AG20443 (cell line): ENCODE measurements at regions not wholly inside any gene's neighbourhood (a gene's known extent, or its start where the extent isn't known, plus 50 kb on each side); places are given as distances from the start of the nearest gene placed in this dataset.
A peak's percentile ranks its signal among the peaks of the same experiment; 100 is the strongest.
"Not testable (repeated sequence)": the region's sequence is repeated elsewhere in the genome, so short reads cannot be mapped to it uniquely, and the experiment has no call there.

Experiments
- DNase-seq: peaks from one replicate; pipeline ENCODE4 v3.0.0; 2012; ENCODE audit warnings: low spot score, mixed read lengths

DNA sequence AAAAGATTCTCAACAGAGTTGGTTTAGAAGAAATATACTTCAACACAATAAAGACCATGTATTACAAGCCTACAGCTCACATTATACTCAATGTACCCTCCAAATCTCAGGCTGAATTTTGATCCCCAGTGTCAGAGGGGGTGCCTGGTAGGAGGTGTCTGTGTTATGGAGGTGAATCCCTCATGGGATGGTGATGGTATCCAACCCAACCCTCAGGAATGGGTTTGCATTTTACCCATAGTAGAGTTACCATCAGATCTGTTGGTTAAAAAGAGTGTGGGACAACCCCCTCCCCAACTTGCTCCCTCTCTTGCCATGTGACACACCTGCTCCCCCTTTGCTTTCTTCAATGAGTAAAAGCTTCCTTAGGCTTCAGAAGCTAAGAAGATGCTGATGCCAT is 205.5 kb downstream of the POTEM start:
- not testable (repeated sequence) for DNase-seq

DNA sequence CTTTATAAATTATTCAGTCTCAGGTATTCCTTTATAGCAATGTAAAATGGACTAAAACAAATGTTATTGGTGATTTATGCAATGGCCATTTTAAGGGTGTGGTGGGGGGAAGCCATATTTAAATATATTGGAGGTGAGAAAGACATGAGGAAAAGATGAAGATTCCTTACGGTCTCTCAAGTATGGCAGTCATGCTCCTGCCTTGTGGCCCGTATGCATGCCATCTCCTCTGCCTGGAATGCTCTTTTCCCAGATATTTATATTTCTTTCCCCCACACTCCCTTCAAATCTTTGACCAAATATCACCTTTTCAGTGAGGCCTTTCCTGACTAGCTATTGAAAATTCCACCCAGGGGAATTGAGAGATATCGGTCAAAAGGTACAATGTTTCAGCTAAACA is 206.0 kb downstream of the POTEM start:
- not testable (repeated sequence) for DNase-seq

DNA sequence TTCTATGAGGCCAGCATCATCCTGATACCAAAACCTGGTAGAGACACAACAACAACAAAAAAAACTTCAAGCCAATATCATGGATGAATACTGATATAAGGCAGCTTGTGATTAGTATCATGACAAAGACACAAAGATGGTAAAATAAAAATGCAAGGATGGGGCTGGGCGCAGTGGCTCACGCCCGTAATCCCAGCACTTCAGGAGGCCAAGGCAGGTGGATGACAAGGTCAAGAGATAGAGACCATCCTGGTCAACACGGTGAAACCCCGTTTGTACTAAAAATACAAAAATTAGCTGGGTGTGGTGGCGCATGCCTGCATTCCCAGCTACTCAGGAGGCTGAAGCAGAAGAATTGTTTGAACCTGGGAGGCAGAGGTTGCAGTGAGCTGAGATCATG is 210.2 kb downstream of the POTEM start:
- DNase-seq: not testable (repeated sequence)

DNA sequence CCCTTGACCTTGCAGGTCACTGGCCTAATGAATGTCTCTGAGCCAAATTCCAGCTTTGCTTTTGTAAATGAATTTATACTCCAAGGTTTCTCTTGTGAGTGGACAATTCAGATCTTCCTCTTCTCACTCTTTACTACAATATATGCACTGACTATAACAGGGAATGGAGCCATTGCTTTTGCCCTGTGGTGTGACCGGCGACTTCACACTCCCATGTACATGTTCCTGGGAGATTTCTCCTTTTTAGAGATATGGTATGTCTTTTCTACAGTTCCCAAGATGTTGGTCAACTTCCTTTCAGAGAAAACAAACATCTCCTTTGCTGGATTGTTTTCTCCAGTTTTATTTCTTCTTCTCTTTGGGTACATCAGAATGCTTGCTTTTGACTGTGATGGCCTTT is 213.1 kb downstream of the POTEM start:
- not testable (repeated sequence) for DNase-seq

DNA sequence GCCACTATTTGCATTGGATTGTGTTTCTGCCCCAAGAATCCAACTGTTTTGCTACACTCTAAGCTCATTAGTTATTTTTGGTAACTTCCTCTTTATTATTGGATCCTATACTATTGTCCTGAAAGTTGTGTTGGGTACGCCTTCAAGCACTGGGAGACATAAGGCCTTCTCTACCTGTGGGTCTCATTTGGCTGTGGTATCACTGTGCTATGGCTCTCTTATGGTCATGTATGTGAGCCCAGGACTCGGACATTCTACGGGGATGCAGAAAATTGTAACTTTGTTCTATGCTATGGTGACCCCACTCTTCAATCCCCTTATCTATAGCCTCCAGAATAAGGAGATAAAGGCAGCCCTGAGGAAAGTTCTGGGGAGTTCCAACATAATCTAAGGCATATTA is 213.6 kb downstream of the POTEM start:
- DNase-seq: peak; percentile 2

DNA sequence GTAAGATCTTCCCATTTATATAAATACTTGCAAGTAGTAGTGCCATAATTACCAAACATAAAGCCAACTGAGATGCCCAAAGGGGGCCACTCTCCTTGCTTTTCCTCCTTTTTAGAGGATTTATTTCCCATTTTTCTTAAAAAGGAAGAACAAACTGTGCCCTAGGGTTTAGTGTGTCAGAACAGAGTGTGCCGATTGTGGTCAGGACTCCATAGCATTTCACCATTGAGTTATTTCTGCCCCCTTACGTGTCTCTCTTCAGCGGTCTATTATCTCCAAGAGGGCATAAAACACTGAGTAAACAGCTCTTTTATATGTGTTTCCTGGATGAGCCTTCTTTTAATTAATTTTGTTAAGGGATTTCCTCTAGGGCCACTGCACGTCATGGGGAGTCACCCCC is 227.9 kb downstream of the POTEM start:
- not testable (repeated sequence) for DNase-seq

DNA sequence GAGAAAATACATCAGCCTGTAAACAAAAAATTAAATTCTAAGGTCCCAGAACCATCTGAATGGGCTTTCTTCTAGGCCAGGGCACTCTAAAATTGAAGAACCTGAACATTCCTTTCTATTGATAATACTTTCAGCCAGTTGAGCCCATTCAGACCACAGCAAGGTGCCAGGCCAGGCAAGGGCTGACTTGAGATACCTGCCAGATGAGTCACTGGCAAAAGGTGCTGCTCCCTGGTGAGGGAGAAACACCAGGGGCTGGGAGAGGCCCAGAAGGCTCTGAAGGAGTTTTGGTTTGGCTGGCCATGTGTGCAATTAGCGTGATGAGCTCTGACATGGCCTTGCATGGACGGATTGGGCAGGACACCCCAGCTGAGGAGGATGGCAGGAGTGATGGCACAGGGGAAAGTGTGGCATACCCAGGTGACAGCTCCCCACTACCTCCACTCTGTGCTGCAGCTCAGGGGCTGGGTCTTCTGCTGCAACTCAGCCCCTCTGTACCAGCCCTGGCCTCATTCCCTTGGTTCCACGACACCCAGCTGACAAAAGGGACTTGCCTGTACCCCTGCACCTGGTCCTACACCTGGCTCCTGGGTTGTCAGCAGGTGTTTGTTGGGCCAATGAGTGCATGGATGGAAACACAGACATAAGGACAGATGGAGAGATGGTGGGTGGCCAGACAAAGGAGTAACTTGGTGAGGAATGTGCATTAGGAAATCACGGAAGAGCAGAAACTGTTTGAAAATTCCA is 230.4 kb downstream of the POTEM start:
- DNase-seq: not testable (repeated sequence)

DNA sequence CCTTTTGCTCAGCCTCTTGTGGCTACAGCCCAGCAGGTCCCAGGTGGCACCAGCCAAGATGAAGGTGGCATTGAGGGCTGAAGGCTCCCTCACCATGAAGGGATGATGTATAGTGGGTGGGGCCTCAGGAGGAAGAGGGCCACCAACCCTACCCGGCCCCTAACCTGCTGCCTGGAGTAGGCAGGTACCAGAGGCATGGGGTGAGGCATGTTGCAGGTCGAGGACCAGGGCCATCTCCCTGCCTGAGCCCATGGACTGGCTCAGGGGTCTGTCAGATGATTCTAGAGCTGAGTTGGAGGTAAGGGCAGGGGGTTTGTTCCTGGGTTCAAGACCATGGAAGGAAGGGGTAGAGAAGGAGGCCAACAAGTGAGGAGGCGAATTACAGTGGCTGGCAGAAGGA is 231.1 kb downstream of the POTEM start:
- not testable (repeated sequence) for DNase-seq

DNA sequence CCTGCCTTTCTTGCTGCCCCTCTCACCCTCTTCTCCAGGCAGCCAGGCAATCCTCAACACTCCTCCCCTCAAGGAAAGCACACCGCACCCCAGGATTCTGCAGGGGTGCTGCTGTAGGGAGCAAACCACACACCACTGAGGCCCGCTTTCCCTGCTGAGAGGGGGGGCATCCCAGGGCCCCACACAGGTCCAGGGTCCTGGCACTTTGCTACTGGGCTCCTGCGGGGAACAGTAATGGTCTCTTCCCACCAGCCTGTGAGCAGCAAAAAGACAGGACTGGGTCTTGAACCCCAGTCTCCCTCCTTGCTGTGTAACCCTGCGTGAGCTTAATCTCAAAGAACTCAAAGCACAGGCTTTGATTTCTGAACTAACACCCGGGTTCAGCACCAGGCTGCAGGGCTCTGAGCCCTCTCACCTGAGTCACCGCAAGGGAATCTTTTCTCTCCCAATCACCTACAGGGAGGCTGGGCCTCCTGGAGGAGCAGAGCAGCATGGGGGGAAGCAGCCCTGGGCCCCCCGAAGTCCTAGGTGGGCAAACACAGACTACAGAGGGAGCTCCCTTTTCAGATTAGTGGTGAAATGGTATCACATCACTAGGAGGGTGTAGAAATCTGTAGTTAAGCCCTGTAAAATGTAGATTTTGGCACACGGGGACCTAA is 232.6 kb downstream of the POTEG start:
- DNase-seq: not testable (repeated sequence)

DNA sequence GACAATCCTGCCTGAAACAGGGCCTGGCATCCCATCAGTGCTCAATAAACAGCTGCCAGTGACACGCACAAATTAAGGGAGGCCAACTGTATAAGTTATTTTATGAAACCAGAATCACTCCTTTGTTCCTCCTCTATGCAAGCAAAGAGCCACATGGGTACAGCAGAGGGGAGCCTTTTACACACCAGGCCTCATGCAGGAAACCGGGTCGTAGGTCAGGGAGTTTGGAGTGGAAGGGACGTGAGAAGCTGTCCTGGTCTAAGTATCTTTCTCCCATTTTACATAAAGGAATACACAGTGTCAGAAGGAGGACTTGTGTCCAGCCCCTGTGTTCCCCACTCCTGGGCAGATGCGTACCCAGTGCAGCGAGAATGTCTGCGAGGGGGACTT is 232.1 kb downstream of the POTEG start:
- DNase-seq: not testable (repeated sequence)

DNA sequence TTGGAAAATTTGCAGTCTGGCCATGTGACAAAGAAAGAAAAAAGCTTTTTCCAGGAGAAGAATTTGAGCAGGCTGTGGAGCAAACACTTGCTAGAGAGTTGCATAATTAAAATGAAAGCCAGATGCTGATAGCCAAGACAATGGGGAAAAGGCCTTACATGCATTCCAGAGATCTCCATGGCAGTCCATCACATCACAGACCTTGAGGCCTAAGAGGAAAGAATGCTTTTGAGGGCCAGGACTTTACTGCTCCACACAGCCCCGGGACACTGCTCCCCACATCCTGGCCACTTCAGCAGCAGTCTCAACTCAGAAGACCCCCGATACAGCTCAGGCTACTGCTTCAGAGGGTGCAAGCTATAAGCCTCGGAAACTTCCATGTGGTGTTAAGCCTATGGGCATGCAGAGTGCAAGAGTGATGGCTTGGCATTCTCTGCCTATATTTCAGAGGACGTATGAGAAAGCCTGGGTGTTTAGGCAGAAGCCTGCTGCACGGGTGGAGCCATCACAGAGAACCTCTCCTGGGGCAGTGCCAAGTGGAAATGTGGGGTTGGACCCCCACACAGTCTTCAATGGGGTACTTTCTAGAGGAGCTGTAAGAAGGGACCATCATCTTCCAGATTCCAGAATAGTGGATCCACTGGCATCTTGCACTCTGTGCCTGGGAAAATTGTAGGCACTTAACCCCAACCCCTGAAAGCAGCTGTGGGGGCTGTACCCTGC is 230.7 kb downstream of the POTEG start:
- DNase-seq: not testable (repeated sequence)

DNA sequence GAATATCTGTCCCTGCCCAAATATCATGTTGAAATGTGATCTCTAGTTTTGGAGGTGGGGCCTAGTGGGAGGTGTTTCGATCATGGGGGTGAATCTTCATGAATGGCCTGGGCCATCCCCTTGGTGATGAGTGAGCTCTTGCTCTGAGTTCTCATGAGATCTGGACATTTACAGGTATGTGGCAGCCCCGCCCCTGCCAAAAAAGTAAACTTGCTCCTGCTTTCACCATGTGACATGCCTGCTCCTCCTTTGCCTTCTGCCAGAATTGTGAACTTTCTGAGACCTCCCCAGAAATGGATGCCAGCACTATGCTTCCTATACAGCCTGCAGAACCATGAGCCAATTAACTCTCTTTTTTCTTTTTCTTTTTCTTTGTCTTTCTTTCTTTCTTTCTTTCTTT is 229.3 kb downstream of the POTEG start:
- DNase-seq: not testable (repeated sequence)

DNA sequence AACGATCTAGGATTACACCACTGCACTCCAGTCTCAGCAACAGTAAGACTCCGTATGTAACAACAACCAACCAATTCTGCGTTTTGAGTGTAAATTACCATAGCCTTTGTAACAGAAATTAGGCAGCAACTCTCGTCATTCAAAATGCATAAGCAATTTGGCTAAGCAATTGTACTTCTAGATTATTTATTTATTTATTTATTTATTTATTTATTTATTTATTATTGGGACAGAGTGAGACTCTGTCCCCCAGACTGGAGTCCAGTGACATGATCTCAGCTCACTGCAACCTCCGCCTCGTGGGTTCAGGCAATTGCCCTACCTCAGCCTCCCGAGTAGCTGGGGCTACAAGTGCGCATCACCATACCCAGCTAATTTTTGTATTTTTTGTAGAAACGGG is 217.7 kb downstream of the POTEG start:
- DNase-seq: not testable (repeated sequence)

DNA sequence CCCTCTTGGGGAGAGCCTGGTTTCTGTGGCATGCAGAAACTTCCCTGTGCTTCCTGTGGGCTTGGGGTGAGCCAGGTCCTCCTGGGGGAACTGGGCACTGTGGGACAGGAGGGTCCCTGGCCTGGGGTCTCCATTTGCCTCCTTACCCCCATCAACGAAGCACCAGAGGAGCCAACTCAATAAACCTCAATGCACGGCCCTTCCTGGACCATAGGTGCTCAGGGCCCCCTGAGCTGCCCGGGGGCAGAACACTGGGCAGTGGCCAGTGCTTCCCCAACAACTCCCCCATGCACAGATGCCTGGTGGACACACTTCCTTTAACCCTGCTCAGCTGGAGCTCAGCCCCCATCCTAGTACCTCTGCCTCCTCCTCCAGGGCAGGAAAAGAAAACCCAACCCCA is 214.7 kb downstream of the POTEG start:
- DNase-seq: not testable (repeated sequence)

DNA sequence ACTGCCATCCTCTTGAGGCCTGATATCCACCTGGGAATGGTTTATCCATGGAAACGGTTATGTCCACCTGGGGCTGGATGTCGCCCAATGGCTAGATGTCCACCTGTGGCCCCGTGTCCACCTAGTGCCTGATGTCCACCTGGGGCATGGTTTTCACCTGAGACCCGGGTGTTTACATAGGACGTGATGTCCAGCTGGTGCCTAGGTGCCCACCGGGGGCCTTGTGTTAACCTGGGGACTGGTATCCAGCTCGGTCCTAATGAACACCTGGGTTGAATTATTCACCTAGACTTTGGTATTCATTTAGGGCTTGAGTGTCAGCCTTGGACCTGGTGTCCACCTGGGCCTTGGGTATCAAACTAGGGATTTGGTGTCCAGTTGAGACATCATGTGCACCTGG is 202.7 kb downstream of the POTEG start:
- not testable (repeated sequence) for DNase-seq

DNA sequence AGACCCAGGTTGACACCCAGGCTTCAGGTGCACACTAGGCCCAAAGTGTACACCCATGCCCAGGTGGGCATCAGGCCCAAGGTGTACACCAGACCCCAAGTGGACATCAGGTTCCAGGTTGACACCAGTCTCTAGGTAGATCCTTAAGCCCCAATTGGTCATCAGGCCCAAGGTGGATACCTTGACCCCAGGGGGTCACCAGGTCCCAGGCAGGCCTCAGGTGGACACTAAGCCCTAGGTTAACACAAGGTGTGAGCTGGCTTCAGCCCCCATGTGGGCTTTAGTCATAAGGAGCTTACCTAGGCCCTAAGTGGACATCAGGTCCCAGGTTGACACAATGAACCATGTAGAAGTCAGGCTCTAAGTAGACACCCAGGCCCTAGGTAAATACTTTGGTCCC is 200.1 kb downstream of the POTEG start:
- DNase-seq: not testable (repeated sequence)

DNA sequence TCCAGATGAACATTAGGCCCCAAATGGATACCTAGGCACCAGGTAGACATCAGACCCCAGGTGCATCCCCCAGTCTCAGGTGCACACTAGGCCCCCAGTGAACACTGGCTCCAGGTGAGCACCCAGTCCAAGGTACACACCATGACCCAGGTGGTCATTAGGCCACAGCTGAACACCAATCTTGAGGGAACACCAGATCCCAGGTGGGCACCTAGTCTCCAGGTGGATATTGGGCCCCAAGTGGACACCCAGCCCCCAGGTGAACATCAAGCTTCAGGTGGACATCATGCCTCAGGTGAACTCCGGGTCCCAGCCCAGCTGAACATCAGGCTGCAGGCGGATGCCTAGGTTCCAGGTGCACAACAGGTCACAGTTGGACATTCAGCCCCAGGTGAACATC is 196.5 kb downstream of the POTEG start:
- not testable (repeated sequence) for DNase-seq

DNA sequence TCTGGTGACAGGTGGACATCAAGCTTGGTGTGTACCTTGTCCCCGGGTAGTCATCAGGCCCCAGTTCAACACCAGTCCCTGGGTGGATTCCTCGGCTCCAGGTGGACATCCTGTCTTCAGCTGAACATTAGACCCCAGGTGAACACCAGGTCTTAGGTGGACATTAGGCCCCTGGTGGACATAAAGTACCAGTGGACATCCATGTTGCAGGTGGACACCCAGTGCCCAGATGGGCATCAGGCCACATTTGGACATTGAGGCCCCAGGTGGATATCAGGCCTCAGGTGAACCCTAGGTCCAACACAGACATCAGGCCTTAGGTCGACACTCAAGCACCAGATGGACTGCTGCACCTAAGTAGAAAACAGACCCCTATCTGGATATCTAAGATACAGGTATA is 195.6 kb downstream of the POTEG start:
- DNase-seq: not testable (repeated sequence)

DNA sequence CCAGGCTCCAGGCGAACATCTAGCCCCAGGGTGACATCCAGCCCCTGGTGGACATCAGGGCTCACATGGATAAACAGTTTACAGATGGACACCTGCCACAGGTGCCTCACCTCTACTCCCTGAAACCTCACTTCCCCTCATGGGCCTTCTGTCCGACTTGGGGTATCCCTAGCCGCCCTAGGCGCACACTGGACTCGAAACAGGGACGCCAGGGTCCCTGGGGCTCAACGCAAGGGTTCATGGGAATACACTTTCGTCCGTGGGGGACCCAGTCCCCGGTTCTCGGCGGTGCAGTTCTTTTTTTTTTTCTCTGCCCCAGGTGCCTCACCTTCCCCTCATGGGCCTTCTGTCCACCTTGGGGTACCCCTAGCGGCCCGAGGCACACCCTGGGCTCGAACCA is 194.2 kb downstream of the POTEG start:
- not testable (repeated sequence) for DNase-seq

DNA sequence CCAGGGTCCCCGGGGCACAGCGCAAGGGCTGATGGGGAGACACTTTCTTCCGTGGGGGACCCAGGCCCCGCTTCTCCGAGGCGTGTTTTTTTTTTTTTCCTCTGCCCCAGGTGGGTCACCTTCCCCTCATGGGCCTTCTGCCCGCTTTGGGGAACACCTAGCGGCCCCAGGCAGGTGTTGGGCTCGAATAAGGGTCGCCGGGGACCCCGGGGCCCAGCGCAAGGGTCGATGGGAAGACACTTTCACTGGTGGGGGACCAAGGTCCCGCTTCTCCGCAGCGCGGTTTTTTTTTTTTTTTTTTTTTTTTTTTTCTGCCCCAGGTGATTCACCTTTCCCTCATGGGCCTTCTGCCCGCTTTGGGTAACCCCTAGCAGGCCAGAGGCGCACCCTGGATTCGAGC is 193.8 kb downstream of the POTEG start:
- DNase-seq: not testable (repeated sequence)

DNA sequence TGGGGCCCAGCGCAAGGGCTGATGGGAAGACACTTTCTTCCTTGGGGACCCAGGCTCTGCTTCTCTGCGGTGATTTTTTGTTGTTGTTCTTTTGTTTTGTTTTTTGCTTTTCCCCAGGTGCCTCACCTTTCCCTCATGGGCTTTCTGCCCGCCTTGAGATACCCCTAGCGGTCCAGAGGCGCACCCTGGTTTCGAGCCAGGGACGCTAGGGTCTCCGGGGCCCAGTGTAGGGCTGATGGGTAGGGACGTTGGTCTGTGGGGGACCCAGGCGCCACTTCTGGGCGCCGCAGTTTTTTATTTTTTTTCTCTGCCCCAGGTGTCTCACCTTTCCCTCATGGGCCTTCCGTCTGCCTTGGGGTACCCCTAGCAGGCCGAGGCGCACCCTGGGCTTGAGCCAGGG is 192.7 kb downstream of the POTEG start:
- not testable (repeated sequence) for DNase-seq

DNA sequence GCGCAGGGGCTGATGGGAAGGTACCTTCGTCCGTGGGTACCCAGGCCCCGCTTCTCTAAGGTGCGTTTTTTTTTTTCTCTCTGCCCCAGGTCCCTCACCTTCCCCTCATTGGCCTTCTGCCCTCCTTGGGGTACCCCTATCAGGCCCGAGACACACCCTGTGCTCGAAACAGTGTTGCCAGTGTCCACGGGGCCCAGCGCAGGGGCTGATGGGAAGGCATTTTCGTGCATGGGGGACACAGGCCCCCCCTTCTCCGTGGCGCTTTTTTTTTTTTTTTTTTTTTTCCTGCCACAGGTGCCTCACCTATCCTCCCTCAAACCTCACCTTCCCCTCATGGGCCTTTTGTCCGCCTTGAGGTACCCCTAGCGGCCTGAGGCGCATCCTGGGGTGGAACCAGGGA is 191.6 kb downstream of the POTEG start:
- DNase-seq: not testable (repeated sequence)

DNA sequence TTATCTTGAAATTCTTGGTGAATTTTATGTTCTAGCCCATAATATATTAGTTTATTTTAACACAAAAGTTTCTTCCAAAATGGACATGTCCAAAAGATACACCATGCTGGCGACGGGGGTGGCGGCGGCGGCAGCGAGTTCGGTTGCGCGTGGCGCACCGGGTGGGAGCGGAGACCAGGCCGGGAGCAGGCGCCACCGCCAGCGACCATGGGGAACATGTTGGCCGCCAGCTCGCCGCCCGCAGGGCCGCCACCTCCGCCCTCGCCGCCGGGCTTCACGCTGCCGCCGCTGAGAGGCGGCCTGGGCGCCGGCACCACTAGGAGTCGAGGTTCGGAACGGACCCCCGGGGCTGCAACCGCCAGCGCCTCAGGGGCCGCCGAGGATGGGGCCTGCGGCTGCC is 167.2 kb downstream of the POTEG start:
- DNase-seq: not testable (repeated sequence)
